ENCODE measurements at regions not wholly inside any gene's neighbourhood (a gene's known extent, or its start where the extent isn't known, plus 50 kb on each side); places are given as distances from the start of the nearest gene placed in this dataset.

GRCh38 chr17:34527908-34528470 is 51.4 kb upstream of the TMEM132E start:
- DNase-seq: no peak

GRCh38 chr17:34527136-34527907 is 52.1 kb upstream of the TMEM132E start:
- no peak for DNase-seq

GRCh38 chr17:34525651-34526050 is 53.7 kb upstream of the TMEM132E start:
- DNase-seq: no peak

GRCh38 chr17:34521955-34522354 is 57.4 kb upstream of the TMEM132E start:
- DNase-seq: no peak

- no peak for DNase-seq
These were observed 60.1 kb upstream of the TMEM132E start for GRCh38 chr17:34519282-34519681.

- DNase-seq: no peak
These were observed 62.0 kb upstream of the TMEM132E start for GRCh38 chr17:34517406-34517805.

GRCh38 chr17:34511931-34512330 is 67.5 kb upstream of the TMEM132E start:
- DNase-seq: no peak

GRCh38 chr17:34511265-34511664 is 68.1 kb upstream of the TMEM132E start:
- DNase-seq: no peak

- DNase-seq: no peak
These were observed 74.4 kb upstream of the TMEM132E start for GRCh38 chr17:34504814-34505484.

- no peak for DNase-seq
These were observed 75.7 kb upstream of the TMEM132E start for GRCh38 chr17:34503528-34504195.

- DNase-seq: no peak
These were observed 77.0 kb upstream of the TMEM132E start for GRCh38 chr17:34502426-34502825.

- DNase-seq: no peak
These were observed 79.8 kb upstream of the TMEM132E start for GRCh38 chr17:34499576-34499975.

GRCh38 chr17:34493917-34494316 is 85.5 kb upstream of the TMEM132E start:
- no peak for DNase-seq

GRCh38 chr17:34487626-34488025 is 91.8 kb upstream of the TMEM132E start:
- no peak for DNase-seq

- no peak for DNase-seq
These were observed 92.6 kb upstream of the TMEM132E start for GRCh38 chr17:34486761-34487160.

- no peak for DNase-seq
These were observed 93.4 kb upstream of the TMEM132E start for GRCh38 chr17:34485999-34486398.

GRCh38 chr17:34484193-34484733 is 95.1 kb upstream of the TMEM132E start:
- no peak for DNase-seq

GRCh38 chr17:34482730-34483129 is 96.7 kb upstream of the TMEM132E start:
- DNase-seq: no peak

- DNase-seq: no peak
These were observed 97.6 kb upstream of the TMEM132E start for GRCh38 chr17:34481779-34482178.

GRCh38 chr17:34479371-34479770 is 100.0 kb upstream of the TMEM132E start:
- DNase-seq: no peak

GRCh38 chr17:34478244-34478643 is 101.1 kb upstream of the TMEM132E start:
- DNase-seq: no peak

- DNase-seq: no peak
These were observed 104.1 kb upstream of the TMEM132E start for GRCh38 chr17:34475296-34475695.

GRCh38 chr17:34474706-34475105 is 104.7 kb upstream of the TMEM132E start:
- DNase-seq: no peak

Measured in central memory CD4-positive, alpha-beta T cell (primary cell).